GM21367 (cell line): ENCODE measurements at regions not wholly inside any gene's neighbourhood (a gene's known extent, or its start where the extent isn't known, plus 50 kb on each side); places are given as distances from the start of the nearest gene placed in this dataset.

Source experiments
- ATAC-seq: cut with Tn5 transposase; IDR thresholded peaks from one replicate; pipeline ENCODE4 v1.9.1; 2021; ENCODE audit not compliant: unreplicated experiment

- no peak for ATAC-seq
These were observed 1583.2 kb downstream of the SUCLG1 start for GRCh38 chr2:82875858-82876257.

GRCh38 chr2:82857967-82858366, 1601.1 kb downstream of the SUCLG1 start:
- ATAC-seq, result no peak

GRCh38 chr2:82853299-82853698, 1605.8 kb downstream of the SUCLG1 start:
- no peak for ATAC-seq

- ATAC-seq, result no peak
These were observed 1606.3 kb downstream of the SUCLG1 start for GRCh38 chr2:82852787-82853186.

- ATAC-seq, result no peak
These were observed 1610.8 kb downstream of the SUCLG1 start for GRCh38 chr2:82848285-82848684.

- ATAC-seq, result no peak
These were observed 1620.0 kb downstream of the SUCLG1 start for GRCh38 chr2:82839036-82839435.

GRCh38 chr2:82837588-82838304, 1621.3 kb downstream of the SUCLG1 start:
- ATAC-seq, result no peak

GRCh38 chr2:82834893-82835292, 1624.2 kb downstream of the SUCLG1 start:
- no peak for ATAC-seq

- no peak for ATAC-seq
These were observed 1631.7 kb downstream of the SUCLG1 start for GRCh38 chr2:82827426-82827825.

GRCh38 chr2:82826437-82826836, 1632.6 kb downstream of the SUCLG1 start:
- no peak for ATAC-seq

- ATAC-seq, result no peak
These were observed 1633.5 kb downstream of the SUCLG1 start for GRCh38 chr2:82825410-82826090.

GRCh38 chr2:82823892-82824291, 1635.2 kb downstream of the SUCLG1 start:
- ATAC-seq, result no peak

- no peak for ATAC-seq
These were observed 1639.1 kb downstream of the SUCLG1 start for GRCh38 chr2:82819951-82820350.

GRCh38 chr2:82814146-82814545, 1644.9 kb downstream of the SUCLG1 start:
- ATAC-seq, result no peak

- ATAC-seq, result no peak
These were observed 1647.1 kb downstream of the SUCLG1 start for GRCh38 chr2:82811946-82812345.

GRCh38 chr2:82803307-82803706, 1655.8 kb downstream of the SUCLG1 start:
- ATAC-seq, result no peak

- ATAC-seq, result no peak
These were observed 1661.6 kb downstream of the SUCLG1 start for GRCh38 chr2:82797469-82797868.

GRCh38 chr2:82796132-82796531, 1662.9 kb downstream of the SUCLG1 start:
- ATAC-seq, result no peak

GRCh38 chr2:82795446-82795845, 1663.6 kb downstream of the SUCLG1 start:
- no peak for ATAC-seq

- ATAC-seq, result no peak
These were observed 1665.2 kb downstream of the SUCLG1 start for GRCh38 chr2:82793711-82794435.

GRCh38 chr2:82792316-82792715, 1666.8 kb downstream of the SUCLG1 start:
- no peak for ATAC-seq
